BLaER1 treated with 17β-estradiol and CSF1 and Interleukin-3, amounts not matched to agents 10 nM and 100 nM (cell line): ENCODE measurements at regions not wholly inside any gene's neighbourhood (a gene's known extent, or its start where the extent isn't known, plus 50 kb on each side); places are given as distances from the start of the nearest gene placed in this dataset.

Experiments used
- H3K27ac ChIP-seq, 11 experiments: shearing (Covaris generic); formaldehyde crosslinking; 2 replicates each; pipeline ENCODE4 v1.8.1; 2022
- H3K27me3 ChIP-seq, 11 experiments: shearing (Covaris generic); formaldehyde crosslinking; 2 replicates each; pipeline ENCODE4 v1.8.1; 2022
- H3K36me3 ChIP-seq, 11 experiments: shearing (Covaris generic); formaldehyde crosslinking; 2 replicates each; pipeline ENCODE4 v1.8.1; 2022
- H3K4me1 ChIP-seq, 10 experiments: shearing (Covaris generic); formaldehyde crosslinking; 2 replicates each; pipeline ENCODE4 v1.8.1; 2022
- H3K4me2 ChIP-seq, 11 experiments: shearing (Covaris generic); formaldehyde crosslinking; 2 replicates each; pipeline ENCODE4 v1.8.1; 2022
- H3K4me3 ChIP-seq, 10 experiments: shearing (Covaris generic); formaldehyde crosslinking; 2 replicates each; pipeline ENCODE4 v1.8.1; 2022
- H3K9ac ChIP-seq, 11 experiments: shearing (Covaris generic); formaldehyde crosslinking; 2 replicates each; pipeline ENCODE4 v1.8.1; 2022
- H3K9me3 ChIP-seq, 11 experiments: shearing (Covaris generic); formaldehyde crosslinking; replicated peaks in 1 of 11; 2 replicates each; pipeline ENCODE4 v1.8.1; 2022
- H4K20me1 ChIP-seq, 11 experiments: shearing (Covaris generic); formaldehyde crosslinking; 2 replicates each; pipeline ENCODE4 v1.8.1; 2022
- Cebpa-rat ChIP-seq, 11 experiments: shearing (Covaris generic); IDR thresholded peaks; 2 replicates each; pipeline ENCODE4 v1.8.1; 2022

- Histone ChIP-seq H3K4me2 (no peak overlapping the region), H3K27me3 (no peaks in the 10 kb centered on the region), H3K9ac (no peak overlapping the region), H3K36me3 (no peaks in the 10 kb centered on the region), H3K4me3 (no peak overlapping the region), H3K4me1 (peaks cover 0 to 2% (median 0%) of the 10 kb centered on the region in 10 experiments; a peak in 2 of 20 replicates), H3K9me3 (no peaks in the 10 kb centered on the region), H3K27ac (no peak overlapping the region), H4K20me1 (no peaks in the 10 kb centered on the region)
- TF ChIP-seq Cebpa-rat (IDR thresholded peaks at IDR 0.05): no peak
Observed at GRCh38 chr1:168431882-168432281, 111.9 kb downstream of the XCL2 start.

GRCh38 chr1:168430321-168430720 lies 113.5 kb downstream of the XCL2 start:
- no peaks in the 10 kb centered on the region for H3K36me3 ChIP-seq
- TF ChIP-seq Cebpa-rat (IDR thresholded peaks at IDR 0.05): no peak
- no peak overlapping the region for H3K4me2 ChIP-seq
- no peaks in the 10 kb centered on the region for H3K9me3 ChIP-seq
- peaks cover 0 to 4% (median 0%) of the 10 kb centered on the region in 10 experiments; a peak in 2 of 20 replicates for H3K4me1 ChIP-seq
- no peak overlapping the region for H3K4me3 ChIP-seq
- H4K20me1 ChIP-seq: no peaks in the 10 kb centered on the region
- H3K9ac ChIP-seq: no peak overlapping the region
- no peaks in the 10 kb centered on the region for H3K27me3 ChIP-seq
- no peak overlapping the region for H3K27ac ChIP-seq

GRCh38 chr1:168428063-168428731 lies 115.6 kb downstream of the XCL2 start:
- H3K4me2 ChIP-seq: no peak overlapping the region
- no peaks in the 10 kb centered on the region for H3K27me3 ChIP-seq
- peaks cover 0 to 4% (median 0%) of the 10 kb centered on the region in 10 experiments; a peak in 2 of 20 replicates for H3K4me1 ChIP-seq
- no peaks in the 10 kb centered on the region for H3K9me3 ChIP-seq
- no peaks in the 10 kb centered on the region for H3K36me3 ChIP-seq
- TF ChIP-seq Cebpa-rat (IDR thresholded peaks at IDR 0.05): no peak
- H3K27ac ChIP-seq: no peak overlapping the region
- H3K4me3 ChIP-seq: no peak overlapping the region
- no peak overlapping the region for H3K9ac ChIP-seq
- H4K20me1 ChIP-seq: no peaks in the 10 kb centered on the region

GRCh38 chr1:168427051-168427450 lies 116.7 kb downstream of the XCL2 start:
- Histone ChIP-seq H3K4me3 (no peak overlapping the region), H3K9ac (no peak overlapping the region), H3K27me3 (no peaks in the 10 kb centered on the region), H3K4me2 (no peak overlapping the region), H3K4me1 (peaks cover 0 to 4% (median 0%) of the 10 kb centered on the region in 10 experiments; a peak in 2 of 20 replicates), H3K36me3 (no peaks in the 10 kb centered on the region), H3K9me3 (no peaks in the 10 kb centered on the region), H4K20me1 (no peaks in the 10 kb centered on the region), H3K27ac (no peak overlapping the region)
- no peak for TF ChIP-seq Cebpa-rat (IDR thresholded peaks at IDR 0.05)

GRCh38 chr1:168424281-168424680 lies 119.5 kb downstream of the XCL2 start:
- Histone ChIP-seq H3K27ac (no peak overlapping the region), H3K9ac (no peak overlapping the region), H3K36me3 (no peaks in the 10 kb centered on the region), H3K4me1 (peaks cover 0 to 7% (median 2%) of the 10 kb centered on the region in 10 experiments; a peak in 8 of 20 replicates), H3K27me3 (no peaks in the 10 kb centered on the region), H3K4me3 (no peak overlapping the region), H3K9me3 (no peaks in the 10 kb centered on the region), H3K4me2 (no peak overlapping the region), H4K20me1 (no peaks in the 10 kb centered on the region)
- TF ChIP-seq Cebpa-rat (IDR thresholded peaks at IDR 0.05): no peak

- no peaks in the 10 kb centered on the region for H3K27me3 ChIP-seq
- H4K20me1 ChIP-seq: no peaks in the 10 kb centered on the region
- H3K36me3 ChIP-seq: no peaks in the 10 kb centered on the region
- TF ChIP-seq Cebpa-rat (IDR thresholded peaks at IDR 0.05): no peak
- H3K4me3 ChIP-seq: no peak overlapping the region
- no peak overlapping the region for H3K4me2 ChIP-seq
- H3K9ac ChIP-seq: no peak overlapping the region
- peaks cover 0 to 7% (median 2%) of the 10 kb centered on the region in 10 experiments; a peak in 7 of 20 replicates for H3K4me1 ChIP-seq
- no peaks in the 10 kb centered on the region for H3K9me3 ChIP-seq
- H3K27ac ChIP-seq: no peak overlapping the region
Observed at GRCh38 chr1:168422203-168422847, 121.5 kb downstream of the XCL2 start.

GRCh38 chr1:168421399-168422004 lies 122.3 kb downstream of the XCL2 start:
- Histone ChIP-seq H3K4me2 (peak overlapping the region in 4 of 11 experiments; percentile 21 to 42 (median 28); a peak in 3 of 22 replicates), H3K9ac (no peak overlapping the region), H3K27ac (no peak overlapping the region), H3K9me3 (no peaks in the 10 kb centered on the region), H3K36me3 (no peaks in the 10 kb centered on the region), H4K20me1 (no peaks in the 10 kb centered on the region), H3K27me3 (no peaks in the 10 kb centered on the region), H3K4me1 (peaks cover 0 to 7% (median 0%) of the 10 kb centered on the region in 10 experiments; a peak in 6 of 20 replicates), H3K4me3 (no peak overlapping the region)
- TF ChIP-seq Cebpa-rat (IDR thresholded peaks at IDR 0.05): no peak

GRCh38 chr1:168420177-168420576 lies 123.6 kb downstream of the XCL2 start:
- no peak overlapping the region for H3K27ac ChIP-seq
- H3K4me3 ChIP-seq: no peak overlapping the region
- peaks cover 0 to 7% (median 0%) of the 10 kb centered on the region in 10 experiments; a peak in 6 of 20 replicates for H3K4me1 ChIP-seq
- H4K20me1 ChIP-seq: no peaks in the 10 kb centered on the region
- no peaks in the 10 kb centered on the region for H3K9me3 ChIP-seq
- H3K4me2 ChIP-seq: no peak overlapping the region
- no peak for TF ChIP-seq Cebpa-rat (IDR thresholded peaks at IDR 0.05)
- no peaks in the 10 kb centered on the region for H3K36me3 ChIP-seq
- no peaks in the 10 kb centered on the region for H3K27me3 ChIP-seq
- no peak overlapping the region for H3K9ac ChIP-seq

GRCh38 chr1:168419736-168420135 lies 124.1 kb downstream of the XCL2 start:
- Histone ChIP-seq H3K9ac (no peak overlapping the region), H3K9me3 (no peaks in the 10 kb centered on the region), H3K27ac (no peak overlapping the region), H3K4me1 (peaks cover 0 to 7% (median 0%) of the 10 kb centered on the region in 10 experiments; a peak in 6 of 20 replicates), H3K27me3 (no peaks in the 10 kb centered on the region), H4K20me1 (no peaks in the 10 kb centered on the region), H3K4me2 (no peak overlapping the region), H3K36me3 (no peaks in the 10 kb centered on the region), H3K4me3 (no peak overlapping the region)
- TF ChIP-seq Cebpa-rat (IDR thresholded peaks at IDR 0.05): no peak
